ENCODE measurements at regions not wholly inside any gene's neighbourhood (a gene's known extent, or its start where the extent isn't known, plus 50 kb on each side); places are given as distances from the start of the nearest gene placed in this dataset.
A peak's percentile ranks its signal among the peaks of the same experiment; 100 is the strongest.

DNA sequence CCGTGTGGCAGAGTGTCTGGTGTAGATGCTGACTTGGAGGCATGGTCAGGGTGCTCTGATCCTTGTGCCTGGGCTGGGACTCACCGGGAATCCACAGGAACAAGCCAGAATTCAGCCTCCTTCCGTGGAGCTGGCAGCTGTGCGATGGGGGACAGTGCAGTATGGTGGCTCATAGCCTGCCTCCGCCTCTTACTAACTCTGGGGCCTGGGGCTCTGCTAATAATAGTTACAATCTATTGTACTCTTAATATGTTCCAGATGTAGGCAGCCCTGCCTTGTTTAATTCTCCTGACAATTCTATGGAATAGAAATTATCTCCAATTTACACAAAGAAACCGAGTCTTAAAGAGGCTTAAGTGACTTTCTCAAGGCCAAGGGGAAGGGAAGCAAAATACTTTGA, 77.6 kb downstream of the PCDH1 start:
- DNase-seq: no peak

DNA sequence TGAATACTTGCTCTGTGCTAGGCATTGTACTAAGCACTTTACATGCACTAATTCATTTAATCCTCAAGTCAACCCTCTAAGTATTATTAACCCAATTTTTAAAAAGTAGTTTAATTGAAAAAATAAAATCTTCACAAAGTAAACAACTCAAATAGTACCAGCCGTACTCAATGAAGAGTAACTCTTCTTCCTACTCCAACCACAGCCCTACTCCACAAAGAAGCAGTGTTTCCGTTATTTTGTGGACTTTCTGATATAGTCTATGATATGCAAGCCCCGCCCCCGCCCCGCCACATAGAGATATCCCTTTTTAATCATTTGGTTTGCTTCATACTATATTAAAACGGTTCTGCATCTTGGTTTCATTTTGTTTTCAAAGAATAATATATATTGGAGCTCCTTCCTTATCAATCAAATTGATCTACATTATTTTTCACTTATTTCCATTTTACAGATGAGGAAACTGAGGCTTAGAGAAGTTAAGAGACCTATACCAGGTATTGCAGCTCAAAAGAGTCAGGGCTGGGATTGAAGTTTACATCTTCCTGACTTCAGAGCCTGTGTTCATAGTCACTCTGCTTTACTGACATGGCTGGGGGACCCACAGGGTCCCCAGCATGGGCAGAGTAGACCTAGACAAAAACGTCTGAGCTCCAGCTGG, 78.6 kb downstream of the PCDH1 start:
- DNase-seq: no peak

DNA sequence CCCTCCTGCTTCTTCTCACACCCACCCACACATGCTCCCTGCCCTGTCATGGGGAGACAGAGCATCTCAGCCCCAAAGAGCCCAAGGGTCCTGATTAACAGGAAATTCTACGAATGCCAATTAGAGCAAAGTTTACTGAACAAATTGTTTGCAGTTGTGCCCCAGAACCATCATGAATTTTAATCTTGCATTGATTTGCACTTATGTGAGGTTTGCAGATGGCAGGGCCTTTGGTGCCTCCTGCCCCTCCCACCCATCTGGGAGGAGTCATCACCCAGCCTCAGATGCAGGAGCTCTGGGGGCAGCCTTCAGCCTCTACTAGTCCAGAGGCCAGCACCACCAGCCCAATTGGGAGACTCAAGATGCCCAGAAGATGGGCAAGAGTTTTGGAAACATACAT, 80.8 kb downstream of the PCDH1 start:
- DNase-seq: no peak

DNA sequence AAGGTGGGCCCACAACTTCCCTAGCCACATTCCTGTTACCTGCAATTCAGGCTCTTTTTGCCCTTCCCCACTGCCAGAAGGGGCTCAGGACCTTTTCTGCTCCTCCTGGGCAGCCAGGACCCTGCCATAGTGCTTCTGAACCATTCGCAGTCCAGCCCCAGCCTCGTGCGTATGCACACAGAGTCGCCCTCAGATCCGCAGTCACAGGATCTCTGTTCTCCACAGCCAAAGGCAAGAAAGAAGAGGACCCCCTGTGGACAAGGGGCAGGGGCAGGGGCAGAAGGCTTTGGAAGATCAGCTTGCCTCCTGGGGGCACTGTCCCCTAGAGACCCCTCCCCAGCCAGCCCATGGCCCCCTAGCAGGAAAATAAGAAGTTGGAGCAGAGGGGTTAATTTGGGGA, 82.8 kb downstream of the PCDH1 start:
- DNase-seq: no peak

DNA sequence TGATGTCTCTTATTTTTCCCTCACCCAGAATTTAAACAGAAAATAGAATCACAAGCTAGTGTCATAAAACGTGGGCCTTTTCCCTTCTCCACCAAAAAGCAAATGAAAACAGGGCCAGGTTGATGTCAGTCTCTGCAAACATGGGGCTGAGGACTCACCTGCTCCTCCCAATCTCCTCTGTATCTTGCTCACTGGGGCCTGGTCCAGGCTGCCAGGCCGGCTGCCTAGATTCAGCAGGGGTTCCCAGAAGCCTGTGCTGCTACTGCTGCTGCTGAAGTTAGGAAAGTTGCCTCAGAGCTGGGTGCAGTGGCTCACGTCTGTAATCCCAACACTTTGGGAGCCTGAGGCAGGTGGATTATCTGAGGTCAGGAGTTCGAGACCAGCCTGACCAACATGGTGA, 84.3 kb downstream of the PCDH1 start:
- no peak for DNase-seq

DNA sequence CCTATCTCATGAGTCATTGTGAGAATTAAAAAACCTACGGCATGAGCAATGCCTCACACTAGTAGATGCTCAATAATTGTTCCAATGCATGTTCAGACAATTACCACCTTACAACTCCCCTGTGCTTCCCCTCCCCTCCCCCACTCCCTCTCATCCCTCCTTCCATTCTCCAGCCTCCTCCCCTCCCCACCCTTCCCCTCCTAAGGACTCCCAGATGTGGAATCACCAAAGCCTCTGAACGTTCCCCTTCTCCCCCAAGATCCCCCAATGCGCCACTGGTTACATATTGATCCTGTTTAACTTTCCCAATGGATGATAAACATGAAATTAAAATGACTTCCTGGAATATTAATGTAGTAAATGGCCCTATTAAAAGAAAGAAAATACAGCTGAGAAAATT, 84.8 kb downstream of the PCDH1 start:
- no peak for DNase-seq

DNA sequence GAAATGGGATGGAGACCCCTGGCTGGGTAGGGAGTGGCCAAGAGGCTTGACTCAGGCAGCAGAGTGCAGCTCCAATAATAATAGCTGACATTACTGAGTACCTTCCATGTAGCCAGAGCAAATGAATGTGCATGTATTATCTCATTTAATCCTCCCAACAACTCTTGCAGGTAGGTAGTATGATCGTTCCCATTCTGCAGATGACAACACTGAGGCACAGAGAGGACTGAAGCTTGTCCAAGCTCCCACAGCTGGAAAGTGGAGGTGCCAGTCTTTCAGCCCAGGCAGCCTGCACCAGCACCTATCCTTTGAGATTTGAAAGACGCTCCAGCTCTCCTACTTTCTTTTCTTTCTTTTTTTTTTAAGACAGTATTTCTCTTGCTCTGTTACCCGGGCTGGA, 87.6 kb downstream of the PCDH1 start:
- DNase-seq: no peak

DNA sequence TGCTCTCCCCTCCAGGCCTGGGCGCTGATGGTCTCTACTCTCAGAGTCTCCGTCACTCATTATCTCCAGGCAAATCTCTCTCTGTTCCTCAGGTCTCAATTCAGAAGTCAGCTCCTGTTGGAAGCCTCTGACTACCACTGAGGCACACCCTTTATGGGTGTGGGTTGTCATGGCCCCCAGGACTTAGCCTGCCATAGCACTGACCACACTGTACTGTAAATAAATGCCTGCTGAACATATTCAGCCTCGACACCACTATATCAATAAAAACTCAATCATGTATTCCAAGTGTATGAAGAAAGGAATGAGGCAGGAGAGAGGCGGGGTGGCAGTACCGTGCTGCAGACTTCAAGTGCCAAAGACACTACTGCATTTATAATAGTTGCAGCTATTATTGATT, 88.9 kb downstream of the PCDH1 start:
- DNase-seq: no peak

DNA sequence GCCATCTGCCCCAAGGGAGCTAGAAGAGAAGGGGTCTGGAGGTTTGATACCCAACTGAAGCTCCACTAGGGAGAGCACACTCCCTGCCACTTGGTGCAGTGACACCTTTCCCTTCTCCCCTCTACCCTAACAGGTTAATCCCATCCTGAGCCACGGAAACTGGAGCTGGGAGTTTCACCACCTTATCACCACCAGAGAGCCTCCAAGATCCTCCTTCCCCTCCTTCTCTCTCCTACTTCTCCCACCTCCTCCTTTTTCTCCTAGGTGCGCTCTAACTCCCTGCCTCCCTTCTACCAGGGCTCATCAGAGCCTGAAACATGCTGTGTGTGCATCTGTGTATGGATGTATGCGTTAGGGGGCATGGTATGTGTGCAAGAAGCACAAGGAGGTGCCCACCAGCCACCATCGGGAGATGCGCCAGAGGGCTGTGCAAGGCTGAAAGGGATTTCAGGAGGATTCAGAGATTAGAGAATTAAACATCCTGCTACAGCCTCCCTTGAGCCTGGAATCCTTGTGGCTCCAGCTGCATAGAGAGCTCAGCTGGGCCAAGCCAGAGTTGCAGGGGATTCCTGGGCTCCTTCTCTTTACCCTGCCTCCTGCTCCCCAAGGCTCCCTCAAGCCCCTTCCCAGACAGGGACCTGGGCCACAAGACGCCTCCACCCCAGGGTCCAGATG, 89.8 kb downstream of the PCDH1 start:
- no peak for DNase-seq

DNA sequence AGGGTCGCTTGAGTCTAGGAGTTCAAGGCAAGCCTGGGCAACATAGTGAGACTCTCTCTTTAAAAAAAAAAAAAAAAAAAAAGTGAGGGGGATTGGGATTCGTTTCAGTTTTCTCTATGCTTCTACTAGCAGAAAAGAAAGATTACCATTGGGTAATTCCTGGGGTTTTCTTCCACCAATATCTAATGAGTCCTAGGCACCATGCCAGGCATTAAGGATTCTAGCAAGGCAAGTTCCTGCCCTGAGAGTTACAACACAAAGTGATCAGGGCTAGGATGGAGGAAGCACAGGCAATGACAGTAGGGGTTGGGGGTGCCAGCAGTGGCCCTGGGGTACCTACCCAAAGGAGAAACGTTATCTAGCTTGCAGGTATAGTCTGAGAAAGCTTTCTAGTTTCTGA, 90.8 kb downstream of the PCDH1 start:
- no peak for DNase-seq

DNA sequence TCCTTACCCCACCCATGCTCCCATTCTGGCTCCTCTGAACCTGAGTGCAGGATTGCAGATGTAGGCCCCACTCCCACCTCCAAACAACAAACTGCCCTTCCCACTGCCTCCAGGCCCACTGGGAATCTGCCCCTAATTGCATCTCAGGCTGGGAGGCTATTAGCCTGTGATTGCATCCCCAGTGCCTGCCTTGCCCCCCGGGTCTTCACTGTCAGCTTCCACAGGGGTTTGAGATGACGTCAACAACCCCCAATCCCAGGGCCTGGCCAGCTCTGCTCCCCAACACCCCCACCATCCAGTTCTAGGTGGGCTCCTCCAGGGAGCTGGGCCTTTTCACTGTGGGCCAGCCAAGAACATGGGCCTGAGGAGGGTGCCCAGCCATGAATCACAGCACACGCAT, 91.5 kb downstream of the PCDH1 start:
- DNase-seq: no peak

DNA sequence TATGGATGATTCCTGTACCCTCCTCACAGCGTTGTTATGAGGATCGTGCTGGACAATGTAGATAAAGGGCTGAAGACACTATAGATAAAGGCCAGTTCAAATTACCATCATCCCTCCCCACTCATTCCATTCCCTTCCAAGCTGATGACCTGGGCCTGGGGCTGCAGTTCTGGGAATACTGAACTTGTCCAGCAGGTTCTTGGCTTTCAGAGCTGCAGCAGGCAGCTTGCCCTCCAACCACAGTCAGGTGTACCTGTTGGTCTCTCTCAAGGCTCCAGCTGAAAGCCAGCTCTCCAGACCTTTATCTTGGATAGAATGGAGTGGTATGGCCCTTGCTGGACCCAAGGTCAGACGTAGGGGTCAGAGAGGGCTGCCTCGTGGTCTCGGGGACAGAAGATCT, 92.5 kb downstream of the PCDH1 start:
- no peak for DNase-seq

DNA sequence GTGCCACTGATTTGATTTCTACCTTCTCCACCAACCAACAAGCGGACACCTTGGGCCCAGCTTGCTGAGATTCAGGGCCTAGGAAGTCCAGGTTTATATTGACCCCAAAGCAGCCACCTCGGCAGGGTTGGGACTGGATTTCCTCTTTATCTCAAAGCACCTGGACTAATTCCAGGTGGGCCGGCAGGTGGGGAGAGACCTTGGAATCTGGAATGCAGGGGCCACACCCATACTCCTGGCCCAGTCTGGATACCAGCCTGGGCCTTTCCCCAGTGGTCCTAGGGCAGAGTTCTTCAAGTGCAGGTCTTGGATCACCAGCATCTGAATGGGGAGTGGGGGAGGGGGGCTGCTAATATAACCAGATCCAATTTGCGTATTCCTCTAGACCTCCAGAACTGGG, 93.1 kb downstream of the PCDH1 start:
- no peak for DNase-seq

DNA sequence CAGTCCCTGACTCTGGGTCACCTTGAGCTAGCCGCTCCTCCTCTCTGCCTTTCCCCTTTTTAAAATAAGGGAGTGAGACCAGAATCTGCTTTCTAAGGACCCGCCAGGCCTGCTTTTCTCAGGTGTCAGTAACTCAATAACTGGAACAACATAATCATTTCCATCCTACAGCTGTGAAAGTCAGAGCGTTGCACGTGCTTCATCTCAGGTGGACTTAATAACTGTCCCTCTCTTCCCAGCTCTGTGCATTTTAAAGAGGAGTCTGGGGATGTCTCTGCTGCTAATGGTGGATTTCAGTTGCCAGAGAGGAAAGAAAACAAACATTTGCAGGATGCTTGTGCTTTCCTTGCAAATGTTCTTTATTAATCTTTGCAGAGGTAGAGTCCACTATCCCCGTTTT, 93.7 kb downstream of the PCDH1 start:
- no peak for DNase-seq

DNA sequence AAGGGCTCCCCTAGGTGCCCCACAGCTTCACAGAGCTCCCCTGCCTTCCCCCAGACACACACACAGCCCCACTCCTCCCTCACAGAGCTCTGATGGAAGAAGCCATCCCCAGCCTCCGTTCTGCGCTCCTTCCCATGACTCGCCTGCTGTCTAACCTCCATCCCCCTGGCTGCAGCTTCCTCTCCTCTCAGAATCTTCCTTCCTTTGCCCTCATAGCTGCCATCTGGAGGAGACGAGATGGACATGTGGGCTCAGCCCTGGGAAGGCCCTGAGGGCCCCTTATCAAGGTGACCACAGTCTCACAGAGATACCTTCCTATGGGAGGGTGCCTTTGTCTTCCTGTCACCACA, 94.3 kb downstream of the PCDH1 start:
- DNase-seq: no peak

DNA sequence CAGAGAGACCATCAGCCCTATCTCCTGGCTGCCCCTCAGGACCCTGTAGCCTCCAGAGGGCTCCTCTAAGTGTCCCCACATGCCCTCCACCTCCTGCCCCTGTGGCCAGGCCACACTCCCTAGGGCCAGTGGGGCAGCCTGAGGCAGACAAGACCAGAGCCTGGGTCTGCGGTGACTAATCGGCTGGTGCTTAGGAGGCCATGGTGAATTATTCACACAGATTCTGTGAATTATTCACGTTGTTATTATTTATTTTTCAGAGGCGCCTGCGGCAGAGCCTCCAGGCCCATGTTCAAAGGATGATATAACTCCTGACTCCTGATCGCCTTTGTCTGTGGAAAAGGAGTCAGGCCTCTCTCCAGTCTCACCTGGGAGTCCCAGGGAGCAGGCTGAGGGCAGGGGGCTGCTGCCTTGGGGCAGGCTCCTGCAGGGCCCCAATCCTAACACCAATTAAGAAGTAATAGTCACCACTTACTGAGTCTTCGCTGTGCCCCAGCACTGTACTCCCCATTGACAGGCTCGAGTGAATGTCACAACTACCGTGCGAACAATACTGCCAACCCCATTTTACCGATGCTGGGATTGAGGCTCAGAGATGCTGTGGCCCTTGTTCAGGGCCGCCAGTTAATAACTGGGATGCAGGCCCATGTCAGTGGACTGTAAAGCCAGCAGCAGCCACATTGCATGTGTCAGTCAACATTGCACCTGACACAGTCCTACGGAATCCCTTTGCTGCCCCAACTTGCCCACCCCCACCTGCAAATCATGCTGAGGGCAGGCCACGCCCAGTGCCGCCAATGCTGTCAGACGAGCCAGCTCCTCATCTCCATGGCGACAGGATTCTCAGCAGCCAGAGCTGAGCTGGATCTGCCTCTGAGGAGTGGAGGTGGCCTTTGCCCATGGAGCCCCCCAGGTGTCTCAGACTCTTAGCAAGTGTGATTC, 94.9 kb downstream of the PCDH1 start:
- peak; percentile 73 for DNase-seq

DNA sequence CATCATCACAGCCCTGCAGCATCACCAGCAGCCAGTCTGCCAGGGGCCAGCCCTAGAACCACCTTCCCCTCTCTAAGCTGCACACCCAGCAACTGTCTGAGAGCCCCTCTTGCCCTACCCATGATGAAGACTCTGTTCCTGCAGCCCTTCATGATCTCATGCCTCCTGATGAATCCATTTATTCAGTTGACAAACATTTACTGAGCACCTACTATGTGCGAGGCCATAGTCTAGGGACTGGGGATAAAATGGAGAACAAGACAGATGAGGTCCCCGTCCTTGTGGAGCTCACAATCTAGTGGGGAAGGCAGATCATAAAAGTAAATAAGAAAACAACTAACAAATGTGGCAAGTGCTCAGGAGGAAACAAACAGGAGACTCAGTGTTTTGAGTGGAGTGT, 96.3 kb downstream of the PCDH1 start:
- no peak for DNase-seq

DNA sequence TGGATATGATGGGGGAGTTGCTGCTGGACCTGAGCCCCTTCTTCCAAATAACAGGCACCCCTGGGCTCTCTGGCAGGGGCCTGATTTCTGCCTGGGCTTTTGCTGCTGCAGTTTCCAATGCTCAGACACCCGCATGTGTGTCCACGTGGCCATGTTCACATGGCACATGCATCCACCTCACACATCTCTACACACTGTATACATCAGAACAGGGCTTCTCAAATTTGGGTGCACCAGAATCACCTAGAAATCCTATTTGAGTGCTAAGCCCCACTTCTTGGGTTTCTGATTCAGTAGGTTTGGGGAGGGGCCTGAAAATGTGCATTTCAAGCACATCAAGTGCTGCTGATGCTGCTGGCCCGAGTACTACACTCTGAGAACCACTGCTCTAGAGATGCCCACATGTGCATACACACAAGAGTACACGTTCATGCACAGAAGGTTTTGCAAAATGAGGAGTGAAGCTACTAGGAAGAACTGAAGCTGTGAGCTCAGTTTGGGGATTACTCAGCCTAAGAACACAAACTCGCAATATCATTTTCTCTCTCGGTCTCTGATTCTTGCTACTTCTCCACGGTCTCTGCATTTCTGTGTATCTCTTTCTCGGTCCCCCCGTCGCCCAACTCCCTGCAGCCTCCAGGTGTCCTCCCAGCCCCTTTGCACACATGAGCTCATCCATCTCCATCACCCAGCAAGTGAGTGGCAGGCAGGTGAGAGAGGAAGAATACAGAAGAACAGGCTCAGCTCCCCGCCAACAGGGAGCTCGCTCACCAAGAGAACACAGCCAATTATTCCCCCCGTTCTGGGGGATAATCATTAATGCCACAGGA, 97.0 kb downstream of the PCDH1 start:
- DNase-seq: no peak

DNA sequence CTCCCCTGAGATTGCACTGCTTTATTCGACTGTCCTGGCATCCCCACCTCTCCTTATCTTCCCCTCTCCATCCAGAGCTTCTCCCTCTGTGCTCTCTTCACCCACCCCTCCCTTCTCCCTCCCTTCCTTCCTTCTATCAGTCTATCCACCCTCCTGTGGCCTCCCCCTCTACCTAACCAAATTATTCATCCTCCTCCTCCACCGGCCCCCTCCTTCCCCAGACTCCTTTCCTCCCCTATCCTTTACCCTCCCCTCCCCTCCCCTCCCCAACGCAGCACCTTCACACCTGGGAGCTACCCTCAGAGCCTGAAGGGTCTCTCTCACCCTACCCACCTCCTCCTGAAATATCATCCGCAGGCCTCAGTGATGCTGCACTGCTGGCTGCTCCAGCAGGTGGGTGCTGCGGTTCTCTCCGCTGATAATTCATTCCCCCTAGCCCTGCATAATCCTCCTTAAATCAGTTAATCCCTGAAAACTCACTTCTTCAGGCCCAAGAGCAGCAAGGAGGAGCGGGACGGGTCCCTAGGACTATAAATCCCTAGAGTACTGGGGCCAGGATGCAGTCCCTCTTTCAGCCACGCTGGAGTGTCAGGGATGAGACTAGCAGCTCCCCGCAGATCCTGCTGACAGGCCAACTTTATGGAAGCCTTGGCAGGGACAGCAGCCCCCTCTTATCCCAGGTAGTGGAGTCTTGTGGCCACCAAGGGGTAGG, 97.8 kb downstream of the PCDH1 start:
- no peak for DNase-seq

DNA sequence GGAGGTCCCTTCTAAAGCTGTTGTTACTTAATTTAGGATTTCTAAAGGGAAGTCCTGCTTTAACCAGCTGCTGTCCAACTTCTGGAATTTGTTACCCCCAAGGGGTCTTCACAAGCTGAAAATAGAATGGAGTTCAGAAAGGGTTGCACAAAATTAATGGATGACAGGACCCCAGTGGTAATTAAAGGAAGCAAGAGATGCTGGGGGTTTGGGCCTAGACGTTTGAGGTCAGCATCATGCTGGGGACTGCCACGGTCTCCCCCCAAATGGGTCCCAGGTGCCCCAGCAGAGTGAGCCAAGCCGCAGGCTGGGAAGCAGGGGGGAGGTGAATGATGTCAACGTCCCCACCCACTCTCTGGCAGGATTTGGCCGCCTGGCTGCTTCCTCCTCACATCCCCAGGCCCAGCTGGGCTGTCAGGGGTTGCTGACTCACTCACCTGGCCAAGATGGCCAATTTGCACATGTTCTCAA, 97.5 kb upstream of the ARAP3 start:
- DNase-seq: no peak

DNA sequence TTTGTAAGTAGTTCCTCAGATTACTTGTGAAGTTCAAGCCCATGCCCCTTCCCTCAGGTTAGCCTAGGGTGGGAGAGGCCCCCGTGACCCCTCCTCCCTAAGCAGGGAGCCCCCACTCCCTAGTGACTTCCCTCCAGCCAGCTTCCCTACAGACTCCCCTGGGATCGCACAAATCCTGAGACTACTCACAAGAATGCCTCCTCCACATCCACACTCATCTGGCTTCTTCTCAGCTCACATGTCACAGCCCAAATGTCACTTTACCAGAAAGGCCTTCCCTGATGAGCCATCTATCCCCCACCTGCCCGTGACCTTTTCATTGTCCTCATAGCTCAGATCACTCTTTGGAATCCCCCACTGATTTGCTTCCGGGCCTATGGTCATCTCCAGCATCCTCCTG, 96.7 kb upstream of the ARAP3 start:
- no peak for DNase-seq

DNA sequence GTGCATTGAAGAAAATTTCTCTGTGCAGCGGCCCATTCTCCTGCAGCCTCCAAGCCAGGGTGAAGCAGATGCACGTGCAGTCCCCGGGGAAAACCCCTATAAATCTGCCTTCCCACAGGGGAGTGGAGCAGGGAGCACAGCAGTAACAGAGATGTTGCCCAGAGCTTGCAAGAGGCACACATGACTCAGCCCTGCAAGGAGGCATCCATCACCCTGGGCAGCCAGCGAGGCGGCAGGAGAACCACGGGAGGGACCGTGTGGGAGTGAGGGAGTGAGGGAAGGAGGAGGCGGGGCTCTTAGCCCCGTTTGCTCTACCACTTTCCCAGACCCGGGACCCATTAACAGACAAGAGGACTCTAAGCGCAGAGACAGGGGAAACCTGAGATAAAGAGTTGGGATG, 96.2 kb upstream of the ARAP3 start:
- DNase-seq: no peak

Data from eye (tissue), 1 donor.